ENCODE measurements at regions not wholly inside any gene's neighbourhood (a gene's known extent, or its start where the extent isn't known, plus 50 kb on each side); places are given as distances from the start of the nearest gene placed in this dataset.

DNA sequence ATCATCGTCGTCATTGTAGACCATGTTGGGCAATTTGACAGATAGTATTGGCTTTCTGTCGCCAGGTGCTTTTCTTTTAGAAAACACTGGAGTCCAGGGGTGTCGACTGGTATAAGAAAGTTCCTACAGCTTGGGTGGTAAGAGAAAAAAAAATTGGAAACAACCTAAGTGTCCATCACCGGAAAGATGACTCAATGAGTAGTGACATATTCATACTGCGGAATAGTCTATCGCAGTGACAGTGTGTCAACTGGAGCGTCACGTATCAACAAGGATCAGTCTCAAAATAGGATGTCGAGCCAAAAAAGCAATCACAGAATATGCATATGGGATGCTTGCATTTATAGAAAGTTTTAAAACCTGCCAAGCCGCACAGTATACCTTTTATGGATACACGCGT, 157.6 kb downstream of the MN1 start:
- TF ChIP-seq, protein P1, sequence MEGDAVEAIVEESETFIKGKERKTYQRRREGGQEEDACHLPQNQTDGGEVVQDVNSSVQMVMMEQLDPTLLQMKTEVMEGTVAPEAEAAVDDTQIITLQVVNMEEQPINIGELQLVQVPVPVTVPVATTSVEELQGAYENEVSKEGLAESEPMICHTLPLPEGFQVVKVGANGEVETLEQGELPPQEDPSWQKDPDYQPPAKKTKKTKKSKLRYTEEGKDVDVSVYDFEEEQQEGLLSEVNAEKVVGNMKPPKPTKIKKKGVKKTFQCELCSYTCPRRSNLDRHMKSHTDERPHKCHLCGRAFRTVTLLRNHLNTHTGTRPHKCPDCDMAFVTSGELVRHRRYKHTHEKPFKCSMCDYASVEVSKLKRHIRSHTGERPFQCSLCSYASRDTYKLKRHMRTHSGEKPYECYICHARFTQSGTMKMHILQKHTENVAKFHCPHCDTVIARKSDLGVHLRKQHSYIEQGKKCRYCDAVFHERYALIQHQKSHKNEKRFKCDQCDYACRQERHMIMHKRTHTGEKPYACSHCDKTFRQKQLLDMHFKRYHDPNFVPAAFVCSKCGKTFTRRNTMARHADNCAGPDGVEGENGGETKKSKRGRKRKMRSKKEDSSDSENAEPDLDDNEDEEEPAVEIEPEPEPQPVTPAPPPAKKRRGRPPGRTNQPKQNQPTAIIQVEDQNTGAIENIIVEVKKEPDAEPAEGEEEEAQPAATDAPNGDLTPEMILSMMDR (IDR thresholded peaks at IDR 0.05) = no peak
- no peak for TF ChIP-seq POLR2A (IDR thresholded peaks at IDR 0.05)
